H9 (cell line): ENCODE measurements at regions not wholly inside any gene's neighbourhood (a gene's known extent, or its start where the extent isn't known, plus 50 kb on each side); places are given as distances from the start of the nearest gene placed in this dataset.

Experiments used
- DNase-seq: peaks from one replicate; pipeline ENCODE4 v3.0.0-alpha.2; 2017
- H2AFZ ChIP-seq: one replicate; pipeline ENCODE4 v1.6.1; 2013; ENCODE audit warnings: mild to moderate bottlenecking, low read length, control low read depth, moderate library complexity
- H2AK5ac ChIP-seq: 2 replicates; pipeline ENCODE4 v1.6.1; 2013; ENCODE audit warnings: low read length, control low read depth, mixed read lengths; ENCODE audit not compliant: insufficient read length
- H2BK120ac ChIP-seq: one replicate; pipeline ENCODE4 v1.6.1; 2013; ENCODE audit warnings: low read depth, mild to moderate bottlenecking, low read length, control low read depth, inconsistent platforms; ENCODE audit not compliant: poor library complexity, severe bottlenecking
- H2BK12ac ChIP-seq: 2 replicates; pipeline ENCODE4 v1.6.1; 2013; ENCODE audit warnings: low read length, control low read depth, mixed read lengths, low read depth; ENCODE audit not compliant: insufficient read length
- H2BK15ac ChIP-seq: 2 replicates; pipeline ENCODE4 v1.6.1; 2013; ENCODE audit warnings: low read depth, low read length, control low read depth
- H2BK20ac ChIP-seq: one replicate; pipeline ENCODE4 v1.6.1; 2013; ENCODE audit warnings: low read depth, mild to moderate bottlenecking, low read length, control low read depth, inconsistent platforms; ENCODE audit not compliant: poor library complexity, severe bottlenecking
- H2BK5ac ChIP-seq: 2 replicates; pipeline ENCODE4 v1.6.1; 2013; ENCODE audit warnings: low read length, control low read depth, mixed read lengths; ENCODE audit not compliant: insufficient read length
- H3K14ac ChIP-seq: 2 replicates; pipeline ENCODE4 v1.6.1; 2013; ENCODE audit warnings: low read length, control low read depth; ENCODE audit not compliant: insufficient read depth
- H3K18ac ChIP-seq: 2 replicates; pipeline ENCODE4 v1.6.1; 2013; ENCODE audit warnings: low read depth, mild to moderate bottlenecking, mixed read lengths, low read length, control low read depth; ENCODE audit not compliant: insufficient read length
- H3K23ac ChIP-seq: 2 replicates; pipeline ENCODE4 v1.6.1; 2013; ENCODE audit warnings: low read length, control low read depth, mixed read lengths, low read depth; ENCODE audit not compliant: insufficient read length
- H3K23me2 ChIP-seq: 2 replicates; pipeline ENCODE4 v1.6.1; 2013; ENCODE audit warnings: low read depth, mild to moderate bottlenecking, mixed read lengths, low read length, control low read depth; ENCODE audit not compliant: insufficient read length, poor library complexity, severe bottlenecking
- H3K27ac ChIP-seq: 2 replicates; pipeline ENCODE4 v1.5.1; 2013; ENCODE audit warnings: low read length, control low read depth, mixed read lengths, low read depth; ENCODE audit not compliant: insufficient read length
- H3K27me3 ChIP-seq: 2 replicates; pipeline ENCODE4 v1.6.1; 2013; ENCODE audit warnings: low read length, control low read depth, inconsistent platforms; ENCODE audit not compliant: insufficient read depth
- H3K4ac ChIP-seq: 2 replicates; pipeline ENCODE4 v1.6.1; 2013; ENCODE audit warnings: low read depth, mild to moderate bottlenecking, control low read depth, inconsistent platforms, low read length, moderate library complexity
- H3K4me1 ChIP-seq: 2 replicates; pipeline ENCODE4 v1.6.1; 2013; ENCODE audit warnings: low read length, control low read depth, inconsistent platforms; ENCODE audit not compliant: insufficient read depth
- H3K4me2 ChIP-seq: 2 replicates; pipeline ENCODE4 v1.6.1; 2013; ENCODE audit warnings: low read length, control low read depth, mixed read lengths; ENCODE audit not compliant: insufficient read length, insufficient read depth
- H3K56ac ChIP-seq: 2 replicates; pipeline ENCODE4 v1.6.1; 2013; ENCODE audit warnings: low read depth, mild to moderate bottlenecking, mixed read lengths, low read length, control low read depth; ENCODE audit not compliant: insufficient read length
- H3K79me1 ChIP-seq: 2 replicates; pipeline ENCODE4 v1.6.1; 2013; ENCODE audit warnings: low read depth, mild to moderate bottlenecking, moderate library complexity, low read length, control low read depth, inconsistent platforms; ENCODE audit not compliant: insufficient read depth, poor library complexity, severe bottlenecking
- H3K79me2 ChIP-seq: 2 replicates; pipeline ENCODE4 v1.6.1; 2013; ENCODE audit warnings: low read length, control low read depth, inconsistent platforms; ENCODE audit not compliant: insufficient read depth
- H3K9ac ChIP-seq: 2 replicates; pipeline ENCODE4 v1.6.1; 2013; ENCODE audit warnings: low read length, control low read depth, mixed read lengths; ENCODE audit not compliant: insufficient read length; ENCODE audit errors: extremely low read depth
- H3K9me3 ChIP-seq: one replicate; pipeline ENCODE4 v1.6.1; 2013; ENCODE audit warnings: low read depth, low read length, inconsistent platforms; ENCODE audit not compliant: control insufficient read depth
- H3T11ph ChIP-seq: one replicate; pipeline ENCODE4 v1.6.1; 2013; ENCODE audit warnings: mild to moderate bottlenecking, low read length, control low read depth, inconsistent platforms
- H4K20me1 ChIP-seq: one replicate; pipeline ENCODE4 v1.6.1; 2013; ENCODE audit not compliant: control insufficient read depth, insufficient read length, insufficient read depth
- H4K5ac ChIP-seq: 2 replicates; pipeline ENCODE4 v1.6.1; 2013; ENCODE audit warnings: low read depth, mild to moderate bottlenecking, mixed read lengths, low read length, control low read depth; ENCODE audit not compliant: insufficient read length
- H4K8ac ChIP-seq: replicated peaks from 2 replicates; pipeline ENCODE4 v1.6.1; 2013; ENCODE audit warnings: low read length, control low read depth, mixed read lengths, low read depth; ENCODE audit not compliant: insufficient read length
- H4K91ac ChIP-seq: 2 replicates; pipeline ENCODE4 v1.6.1; 2013; ENCODE audit warnings: low read depth, mild to moderate bottlenecking, moderate library complexity, mixed read lengths, low read length, control low read depth; ENCODE audit not compliant: insufficient read length
- H3K27ac Mint-ChIP-seq, 3 experiments: 2 replicates in 2 of 3; 3 replicates in 1 of 3; pipeline ENCODE4 v1.8.0; 2020 to 2021; ENCODE audit warnings: mixed read lengths in 3 of 3, mild to moderate bottlenecking in 1 of 3, moderate library complexity in 1 of 3
- H3K27me3 Mint-ChIP-seq: 2 replicates; pipeline ENCODE4 v1.8.0; 2021; ENCODE audit warnings: low read depth, mild to moderate bottlenecking, moderate library complexity, mixed read lengths
- H3K36me3 Mint-ChIP-seq, 3 experiments: 2 replicates in 2 of 3; 3 replicates in 1 of 3; pipeline ENCODE4 v1.8.0; 2020 to 2021; ENCODE audit warnings: low read depth in 3 of 3, mixed read lengths in 3 of 3; ENCODE audit not compliant: insufficient read depth in 1 of 3
- H3K4me1 Mint-ChIP-seq, 2 experiments: 2 replicates each; pipeline ENCODE4 v1.8.0; 2020; ENCODE audit warnings: mixed read lengths in 2 of 2
- H3K4me3 Mint-ChIP-seq, 2 experiments: 2 replicates in 1 of 2; 3 replicates in 1 of 2; pipeline ENCODE4 v1.8.0; 2020 to 2021; ENCODE audit warnings: mild to moderate bottlenecking in 2 of 2, mixed read lengths in 2 of 2, moderate library complexity in 1 of 2
- H3K9me3 Mint-ChIP-seq, 2 experiments: 2 replicates in 1 of 2; 3 replicates in 1 of 2; pipeline ENCODE4 v1.8.0; 2020; ENCODE audit warnings: mild to moderate bottlenecking in 2 of 2, mixed read lengths in 2 of 2, moderate library complexity in 1 of 2
- CTCF ChIP-seq: fragments of 200-600 bp; sonication (generic); conservative IDR thresholded peaks from 3 replicates; pipeline ENCODE4 v1.8.0; 2021; ENCODE audit warnings: antibody characterized with exemption, mild to moderate bottlenecking
- WGBS: extraction: QIAGEN DNeasy Blood & Tissue Kit; methylation state at CpG from one replicate; pipeline ENCODE4 v1.1.7; 2013; ENCODE audit warnings: missing lambda C conversion rate, low lambda C conversion rate, mixed read lengths; ENCODE audit not compliant: insufficient read length; ENCODE audit errors: extremely low coverage; 5-methylcytosine and 5-hydroxymethylcytosine counted together

GRCh38 chr3:8341821-8342247 lies 159.8 kb upstream of the LMCD1 start:
- Histone ChIP-seq H4K5ac (no peak overlapping the region), H3K23me2 (no peaks in the 10 kb centered on the region), H3K9ac (no peak overlapping the region), H3K4ac (no peak overlapping the region), H2BK5ac (no peak overlapping the region), H3K27me3 (no peaks in the 10 kb centered on the region), H3K56ac (no peak overlapping the region), H3K79me1 (no peaks in the 10 kb centered on the region), H3K4me1 (peaks cover 6% of the 10 kb centered on the region; the same call in 1 of the 2 replicates), H4K8ac (no peak overlapping the region), H3K9me3 (no peaks in the 10 kb centered on the region), H2AFZ (no peak overlapping the region), H3K14ac (no peak overlapping the region), H2BK20ac (no peak overlapping the region), H3K27ac (no peak overlapping the region), H3T11ph (no peak overlapping the region), H2AK5ac (no peak overlapping the region), H4K20me1 (no peaks in the 10 kb centered on the region), H3K23ac (no peak overlapping the region), H2BK12ac (no peak overlapping the region), H4K91ac (no peak overlapping the region), H3K18ac (no peak overlapping the region), H3K4me2 (no peak overlapping the region), H2BK120ac (no peak overlapping the region), H2BK15ac (no peak overlapping the region), H3K79me2 (no peaks in the 10 kb centered on the region)
- H3K36me3 Mint-ChIP-seq: peaks cover 1 to 23% (median 6%) of the 10 kb centered on the region in 3 experiments; a peak in 5 of 7 replicates
- no peak overlapping the region for H3K27ac Mint-ChIP-seq
- no CpG with 5 or more reads among the region's 7 CpGs for WGBS
- no peaks in the 10 kb centered on the region for H3K27me3 Mint-ChIP-seq
- H3K9me3 Mint-ChIP-seq: peaks cover 14 to 22% of the 10 kb centered on the region in 2 experiments
- H3K4me3 Mint-ChIP-seq: no peak overlapping the region
- DNase-seq: no peak
- TF ChIP-seq CTCF: no peak
- peaks cover 19 to 20% of the 10 kb centered on the region in 2 experiments for H3K4me1 Mint-ChIP-seq
